NOMO-1 treated with DMSO at 0.1 percent for 48 hours (cell line): ENCODE measurements at regions not wholly inside any gene's neighbourhood (a gene's known extent, or its start where the extent isn't known, plus 50 kb on each side); places are given as distances from the start of the nearest gene placed in this dataset.
"Not testable (repeated sequence)": the region's sequence is repeated elsewhere in the genome, so short reads cannot be mapped to it uniquely, and the experiment has no call there.

Experiments used
- DNase-seq: peaks from one replicate; lab custom pipeline; 2025; ENCODE audit not compliant: unreplicated experiment; lab: John Stamatoyannopoulos, UW

DNA sequence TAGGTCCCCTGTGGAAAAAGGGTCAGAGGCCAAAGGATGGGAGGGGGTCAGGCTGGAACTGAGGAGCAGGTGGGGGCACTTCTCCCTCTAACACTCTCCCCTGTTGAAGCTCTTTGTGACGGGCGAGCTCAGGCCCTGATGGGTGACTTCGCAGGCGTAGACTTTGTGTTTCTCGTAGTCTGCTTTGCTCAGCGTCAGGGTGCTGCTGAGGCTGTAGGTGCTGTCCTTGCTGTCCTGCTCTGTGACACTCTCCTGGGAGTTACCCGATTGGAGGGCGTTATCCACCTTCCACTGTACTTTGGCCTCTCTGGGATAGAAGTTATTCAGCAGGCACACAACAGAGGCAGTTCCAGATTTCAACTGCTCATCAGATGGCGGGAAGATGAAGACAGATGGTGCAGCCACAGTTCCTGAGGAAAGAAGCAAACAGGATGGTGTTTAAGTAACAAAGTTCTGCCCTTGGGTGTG is 165.8 kb downstream of the RPIA start:
- no peak for DNase-seq

- DNase-seq: peak; percentile 12
Observed at GRCh38 chr2:88857951-88858411, 166.5 kb downstream of the RPIA start.

DNA sequence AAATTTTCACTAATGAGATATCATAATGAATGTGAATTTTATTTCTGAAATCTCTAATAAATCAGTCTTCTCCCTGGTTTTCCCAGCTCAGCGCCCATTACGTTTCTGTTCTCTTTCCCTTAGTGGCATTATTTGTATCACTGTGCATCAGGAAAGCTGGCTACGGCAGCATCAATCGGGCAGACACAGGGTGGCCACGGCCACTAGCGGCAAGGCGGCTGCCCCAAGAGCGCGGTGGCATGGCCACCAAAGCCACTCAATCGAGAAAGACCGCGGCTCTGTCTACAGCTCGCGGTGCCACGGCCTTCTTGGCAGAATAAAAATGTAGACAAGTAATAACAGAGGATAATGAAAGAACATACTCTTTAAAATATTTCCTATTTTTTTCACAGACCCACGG is 168.0 kb downstream of the RPIA start:
- DNase-seq: no peak

DNA sequence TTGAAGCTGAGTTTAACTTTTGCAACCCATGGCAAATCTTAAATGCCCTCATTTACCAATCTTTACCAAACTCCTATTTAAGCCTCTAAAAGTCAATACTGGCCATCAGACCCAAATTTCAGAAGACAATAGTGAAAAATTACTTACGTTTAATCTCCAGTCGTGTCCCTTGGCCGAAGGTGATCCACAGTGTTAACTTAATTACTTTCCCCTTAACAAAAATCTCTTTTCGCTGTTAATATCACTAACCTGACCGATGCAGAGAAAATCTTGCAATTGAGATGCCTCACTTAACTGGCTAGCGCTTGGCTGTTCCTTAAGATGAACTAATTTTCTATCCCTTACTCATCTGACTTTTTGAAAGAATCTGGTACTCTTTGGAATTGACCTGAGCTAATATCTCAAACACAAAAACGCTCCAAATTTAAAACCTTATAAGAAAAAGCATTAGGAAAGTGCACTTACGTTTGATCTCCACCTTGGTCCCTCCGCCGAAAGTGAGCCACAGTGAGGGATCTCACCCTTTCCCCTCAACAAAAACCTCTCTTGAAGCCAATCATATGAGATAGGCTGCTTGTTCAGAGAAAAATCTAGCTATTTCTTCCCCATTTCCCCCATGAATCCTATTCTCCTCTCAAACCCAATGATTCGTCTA is 169.1 kb downstream of the RPIA start:
- no peak for DNase-seq

DNA sequence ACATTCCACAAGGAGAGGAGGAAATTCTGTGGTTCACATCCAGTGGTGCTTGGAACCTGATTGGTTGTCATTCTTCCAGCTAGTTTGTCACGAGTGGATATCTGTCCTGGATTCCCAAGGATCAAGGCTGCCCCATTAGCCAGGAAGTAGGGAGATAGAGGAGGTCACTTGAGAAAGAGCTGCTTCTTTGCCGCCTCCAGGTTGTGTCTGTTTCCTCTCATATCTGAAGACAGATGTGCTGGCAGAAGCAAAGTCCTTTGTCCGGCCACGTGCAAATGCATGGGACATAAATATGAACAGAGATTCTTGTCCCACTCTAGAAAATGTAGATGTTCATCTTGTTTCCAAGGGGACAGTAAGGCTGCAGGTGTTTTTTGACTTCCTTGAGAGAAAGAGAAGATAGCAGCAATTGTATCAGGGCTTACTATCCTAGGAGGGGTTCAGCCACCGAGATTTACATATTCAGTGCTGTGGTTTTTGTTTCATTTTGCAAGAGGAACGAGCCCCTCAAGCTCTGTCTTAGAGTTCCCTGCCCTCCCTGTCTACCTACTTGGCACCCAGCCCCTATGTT is 174.4 kb downstream of the RPIA start:
- DNase-seq: peak; percentile 25

- peak; percentile 84 for DNase-seq
Observed at GRCh38 chr2:88866756-88867155, 175.3 kb downstream of the RPIA start.

- DNase-seq: no peak
Observed at GRCh38 chr2:88868861-88869260, 177.4 kb downstream of the RPIA start.

DNA sequence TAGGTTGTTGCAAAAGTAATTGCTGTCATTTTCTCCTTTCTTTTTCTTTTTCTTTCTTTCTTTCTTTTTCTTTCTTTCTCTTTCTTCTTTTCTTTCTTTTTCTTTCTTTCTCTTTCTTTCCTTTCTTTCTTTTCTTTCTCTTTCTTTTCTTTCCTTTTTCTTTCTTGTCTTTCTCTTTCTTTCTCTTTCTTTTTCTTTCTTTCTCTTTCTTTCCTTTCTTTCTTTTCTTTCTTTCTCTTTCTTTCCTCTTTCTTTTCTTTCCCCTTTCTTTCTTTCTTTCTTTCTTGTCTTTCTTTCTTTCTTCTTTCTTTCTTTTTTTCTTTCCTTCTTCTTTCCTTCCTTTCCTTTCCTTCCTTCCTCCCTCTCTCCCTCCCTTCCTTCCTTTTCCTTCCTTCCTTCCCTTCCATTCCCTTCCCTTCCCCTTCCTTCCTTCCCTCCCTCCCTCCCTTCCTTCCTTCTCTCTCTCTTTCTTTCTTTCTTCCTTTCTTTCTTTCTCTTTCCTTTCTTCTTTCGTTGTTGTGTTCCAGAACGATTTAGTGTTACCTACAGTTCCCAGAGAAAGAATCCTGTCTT is 178.9 kb downstream of the RPIA start:
- DNase-seq: no peak

DNA sequence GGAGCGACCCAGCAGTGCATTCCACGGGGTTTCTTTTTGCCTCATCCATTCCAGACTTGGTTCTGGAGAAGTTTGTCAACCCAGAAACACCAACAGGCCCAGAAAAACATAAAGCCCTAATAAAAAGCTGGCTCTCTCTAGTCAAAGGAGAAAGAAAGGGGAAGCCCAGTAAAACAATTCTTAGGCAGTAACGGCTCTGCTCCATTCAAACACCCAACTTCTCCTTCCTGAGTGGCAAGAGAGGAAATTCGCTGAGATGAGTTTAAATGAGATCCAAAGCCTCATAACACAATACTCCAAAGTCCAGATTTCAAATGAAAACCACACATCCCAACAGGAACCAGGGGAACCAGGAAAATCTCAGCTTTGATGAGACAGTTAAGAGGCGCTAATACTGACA is 179.9 kb downstream of the RPIA start:
- DNase-seq: peak; percentile 78

DNA sequence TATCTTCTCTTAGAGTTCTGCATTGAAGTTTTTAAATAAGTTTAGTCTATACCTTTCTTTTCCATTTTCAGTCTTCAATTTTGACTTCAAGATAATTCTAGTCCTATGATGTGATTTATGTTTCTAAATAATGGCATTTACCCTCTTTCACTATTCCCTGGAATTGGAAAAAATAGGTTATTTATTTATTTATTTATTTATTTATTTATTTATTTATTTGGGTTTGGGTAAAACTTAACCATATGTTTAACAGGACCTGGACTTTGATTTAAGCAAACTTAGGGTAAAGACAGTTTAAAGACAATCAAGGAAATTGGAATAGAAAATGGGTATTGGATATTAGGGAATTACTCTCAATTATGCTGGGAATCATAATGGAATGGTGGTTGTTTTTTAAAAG is 182.1 kb downstream of the RPIA start:
- DNase-seq: no peak

- peak; percentile 48 for DNase-seq
Observed at GRCh38 chr2:88874063-88874657, 182.7 kb downstream of the RPIA start.

- no peak for DNase-seq
Observed at GRCh38 chr2:88875736-88876135, 184.3 kb downstream of the RPIA start.

DNA sequence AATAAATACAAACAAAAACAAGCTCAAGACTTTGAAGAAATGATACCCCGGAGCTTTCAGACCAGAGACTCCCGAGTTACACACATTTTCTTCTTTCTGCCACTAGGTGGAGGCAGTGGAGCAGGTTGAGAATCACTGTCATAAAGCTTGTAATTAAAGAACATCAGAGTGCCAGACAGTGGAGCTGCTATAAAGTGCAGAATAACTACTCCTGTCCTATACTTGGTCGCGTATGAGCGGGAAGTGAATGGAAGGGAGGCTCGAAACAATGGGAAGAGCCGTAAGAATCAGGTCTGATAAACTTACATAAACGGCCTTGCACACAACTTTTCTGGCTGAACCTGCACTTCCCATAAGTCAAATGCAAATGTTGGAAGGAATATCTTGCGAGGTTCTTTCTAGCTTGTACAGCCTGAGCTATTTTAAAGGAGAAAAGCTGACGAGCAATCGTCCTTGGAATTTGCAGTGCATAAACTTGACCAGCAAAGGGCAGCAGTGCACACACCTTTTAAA is 189.0 kb downstream of the RPIA start:
- DNase-seq: peak; percentile 76

- no peak for DNase-seq
Observed at GRCh38 chr2:88885275-88885674, 193.8 kb downstream of the RPIA start.

DNA sequence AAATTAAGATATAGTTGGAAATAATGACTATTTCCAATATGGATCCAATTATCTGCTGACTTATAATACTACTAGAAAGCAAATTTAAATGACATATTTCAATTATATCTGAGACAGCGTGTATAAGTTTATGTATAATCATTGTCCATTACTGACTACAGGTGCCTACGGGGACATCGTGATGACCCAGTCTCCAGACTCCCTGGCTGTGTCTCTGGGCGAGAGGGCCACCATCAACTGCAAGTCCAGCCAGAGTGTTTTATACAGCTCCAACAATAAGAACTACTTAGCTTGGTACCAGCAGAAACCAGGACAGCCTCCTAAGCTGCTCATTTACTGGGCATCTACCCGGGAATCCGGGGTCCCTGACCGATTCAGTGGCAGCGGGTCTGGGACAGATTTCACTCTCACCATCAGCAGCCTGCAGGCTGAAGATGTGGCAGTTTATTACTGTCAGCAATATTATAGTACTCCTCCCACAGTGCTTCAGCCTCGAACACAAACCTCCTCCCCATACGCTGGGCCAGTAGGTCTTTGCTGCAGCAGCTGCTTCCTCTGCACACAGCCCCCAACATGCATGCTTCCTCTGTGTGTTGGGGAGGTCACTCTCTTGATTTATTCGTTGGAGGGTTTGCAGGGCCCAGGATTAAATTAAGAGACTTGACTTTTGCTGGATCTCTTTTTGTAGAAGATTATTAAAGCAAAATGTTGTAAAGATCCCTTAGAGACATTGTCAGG is 194.4 kb downstream of the RPIA start:
- DNase-seq: no peak

DNA sequence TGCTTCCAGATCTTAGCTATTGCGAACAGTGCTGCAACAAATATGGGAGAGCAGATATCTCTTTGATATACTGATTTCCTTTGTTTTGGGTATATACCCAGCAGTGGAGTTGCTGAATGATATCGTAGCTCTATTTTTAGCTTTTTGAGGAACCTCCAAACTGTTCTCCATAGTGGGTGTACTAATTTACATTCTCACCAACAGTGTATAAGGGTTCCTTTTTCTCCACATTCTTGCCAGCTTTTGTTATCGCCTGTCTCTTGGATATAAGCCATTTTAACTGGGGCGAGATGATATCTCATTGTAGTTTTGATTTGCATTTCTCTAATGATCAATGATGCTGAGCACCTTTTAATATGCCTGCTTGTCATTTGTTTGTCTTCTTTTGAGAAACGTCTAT is 196.0 kb downstream of the RPIA start:
- DNase-seq: not testable (repeated sequence)

- DNase-seq: no peak
Observed at GRCh38 chr2:88892207-88892606, 200.7 kb downstream of the RPIA start.

GRCh38 chr2:88892788-88893187 is 201.3 kb downstream of the RPIA start:
- no peak for DNase-seq

GRCh38 chr2:88896971-88897370 is 205.5 kb downstream of the RPIA start:
- no peak for DNase-seq

- DNase-seq: peak; percentile 81
Observed at GRCh38 chr2:88897715-88898114, 206.2 kb downstream of the RPIA start.

- DNase-seq: peak; percentile 52
Observed at GRCh38 chr2:88903749-88904353, 212.4 kb downstream of the RPIA start.
